ENCODE measurements at regions not wholly inside any gene's neighbourhood (a gene's known extent, or its start where the extent isn't known, plus 50 kb on each side); places are given as distances from the start of the nearest gene placed in this dataset.

DNA sequence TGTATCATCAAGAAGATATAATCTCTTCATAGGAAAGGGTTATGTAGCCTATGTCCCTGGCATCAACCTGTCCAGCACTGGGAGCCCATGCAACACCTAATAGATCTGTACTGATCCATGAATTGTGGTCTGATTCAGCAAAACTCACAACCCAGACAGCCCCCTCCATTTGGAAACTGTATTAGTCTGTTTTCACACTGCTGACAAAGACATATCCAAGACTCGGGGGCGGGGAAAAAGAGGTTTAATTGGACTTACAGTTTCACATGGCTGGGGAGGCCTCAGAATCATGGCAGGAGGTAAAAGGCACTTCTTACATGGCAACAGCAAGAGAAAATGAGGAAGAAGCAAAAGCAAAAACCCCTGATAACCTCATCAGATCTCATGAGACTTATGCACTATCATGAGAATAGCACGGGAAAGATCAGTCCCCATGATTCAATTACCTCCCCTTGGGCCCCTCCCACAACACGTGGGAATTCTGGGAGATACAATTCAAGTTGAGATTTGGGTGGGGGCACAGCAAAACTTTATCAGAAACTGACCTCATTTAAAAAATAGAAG lies 83.3 kb downstream of the TRIM42 start:
- TF ChIP-seq, protein P1, sequence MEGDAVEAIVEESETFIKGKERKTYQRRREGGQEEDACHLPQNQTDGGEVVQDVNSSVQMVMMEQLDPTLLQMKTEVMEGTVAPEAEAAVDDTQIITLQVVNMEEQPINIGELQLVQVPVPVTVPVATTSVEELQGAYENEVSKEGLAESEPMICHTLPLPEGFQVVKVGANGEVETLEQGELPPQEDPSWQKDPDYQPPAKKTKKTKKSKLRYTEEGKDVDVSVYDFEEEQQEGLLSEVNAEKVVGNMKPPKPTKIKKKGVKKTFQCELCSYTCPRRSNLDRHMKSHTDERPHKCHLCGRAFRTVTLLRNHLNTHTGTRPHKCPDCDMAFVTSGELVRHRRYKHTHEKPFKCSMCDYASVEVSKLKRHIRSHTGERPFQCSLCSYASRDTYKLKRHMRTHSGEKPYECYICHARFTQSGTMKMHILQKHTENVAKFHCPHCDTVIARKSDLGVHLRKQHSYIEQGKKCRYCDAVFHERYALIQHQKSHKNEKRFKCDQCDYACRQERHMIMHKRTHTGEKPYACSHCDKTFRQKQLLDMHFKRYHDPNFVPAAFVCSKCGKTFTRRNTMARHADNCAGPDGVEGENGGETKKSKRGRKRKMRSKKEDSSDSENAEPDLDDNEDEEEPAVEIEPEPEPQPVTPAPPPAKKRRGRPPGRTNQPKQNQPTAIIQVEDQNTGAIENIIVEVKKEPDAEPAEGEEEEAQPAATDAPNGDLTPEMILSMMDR (IDR thresholded peaks at IDR 0.05; ENCODE audit: insufficient read depth, low read length) = no peak
- no peak overlapping the region for H3K4me3 ChIP-seq (ENCODE audit: low read depth, low read length)
- no peak for DNase-seq (ENCODE audit: low read depth)

DNA sequence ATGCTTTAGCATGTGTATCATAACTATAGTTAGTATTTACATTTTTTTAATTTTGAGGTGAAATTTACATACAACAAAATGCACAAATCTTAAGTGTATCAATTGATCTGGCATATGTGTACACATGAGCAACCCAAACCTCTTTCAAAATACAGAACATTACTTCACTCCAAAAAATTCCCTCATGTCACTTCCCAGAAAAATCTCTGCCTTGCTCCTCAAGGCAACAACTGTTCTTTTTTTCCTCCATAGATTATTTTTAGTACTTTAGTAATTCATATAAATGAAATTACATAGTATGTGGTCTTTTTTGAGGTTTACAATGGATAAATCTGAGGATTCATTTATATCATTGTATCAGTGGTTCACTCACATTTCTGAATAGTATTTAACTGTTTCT lies 84.9 kb downstream of the TRIM42 start:
- H3K4me3 ChIP-seq (ENCODE audit: low read depth, low read length) = no peak overlapping the region
- no peak for DNase-seq (ENCODE audit: low read depth)
- TF ChIP-seq, protein P1 (IDR thresholded peaks at IDR 0.05; ENCODE audit: insufficient read depth, low read length) = no peak

DNA sequence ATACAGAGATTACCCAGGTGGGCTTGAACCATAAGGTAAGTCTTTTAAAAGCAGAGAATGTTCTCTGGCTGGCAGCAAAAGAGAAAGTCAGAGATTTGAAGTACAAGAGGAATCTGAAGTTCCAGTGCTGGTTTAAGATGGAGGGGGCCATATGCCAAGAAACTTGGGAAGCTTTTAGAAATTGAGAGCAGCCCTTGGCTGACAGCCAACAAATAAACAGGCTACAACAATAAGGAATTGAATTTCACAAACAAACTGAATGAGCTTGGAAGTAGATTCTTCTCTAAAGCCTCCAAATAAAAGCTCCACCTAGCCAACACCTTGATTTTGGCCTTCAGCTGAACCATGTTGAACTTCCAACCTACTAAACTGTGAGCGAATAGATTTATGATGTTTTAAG lies 85.7 kb downstream of the TRIM42 start:
- TF ChIP-seq, protein P1 (IDR thresholded peaks at IDR 0.05; ENCODE audit: insufficient read depth, low read length) = no peak
- H3K4me3 ChIP-seq (ENCODE audit: low read depth, low read length) = no peak overlapping the region
- DNase-seq (ENCODE audit: low read depth) = no peak

DNA sequence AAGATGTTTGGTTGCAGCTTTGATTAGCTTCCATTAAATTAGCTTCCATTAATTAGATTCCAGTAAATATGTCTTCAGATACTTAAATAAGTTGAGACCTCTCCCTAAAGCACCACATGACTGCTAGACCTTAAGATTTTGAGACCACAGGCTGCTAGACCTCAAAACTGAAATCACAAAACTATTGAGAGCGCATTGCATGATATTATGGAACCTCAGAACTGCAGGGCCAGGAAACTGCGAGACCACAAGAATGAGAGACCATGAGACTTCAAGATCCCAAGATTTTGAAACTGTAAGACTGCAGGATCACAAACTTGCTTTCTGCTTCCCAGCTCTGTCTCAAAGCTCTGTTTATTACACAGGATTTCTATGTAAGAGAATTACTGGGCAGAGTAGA lies 87.4 kb downstream of the TRIM42 start:
- H3K4me3 ChIP-seq (ENCODE audit: low read depth, low read length) = no peak overlapping the region
- TF ChIP-seq, protein P1 (IDR thresholded peaks at IDR 0.05; ENCODE audit: insufficient read depth, low read length) = no peak
- DNase-seq (ENCODE audit: low read depth) = no peak

DNA sequence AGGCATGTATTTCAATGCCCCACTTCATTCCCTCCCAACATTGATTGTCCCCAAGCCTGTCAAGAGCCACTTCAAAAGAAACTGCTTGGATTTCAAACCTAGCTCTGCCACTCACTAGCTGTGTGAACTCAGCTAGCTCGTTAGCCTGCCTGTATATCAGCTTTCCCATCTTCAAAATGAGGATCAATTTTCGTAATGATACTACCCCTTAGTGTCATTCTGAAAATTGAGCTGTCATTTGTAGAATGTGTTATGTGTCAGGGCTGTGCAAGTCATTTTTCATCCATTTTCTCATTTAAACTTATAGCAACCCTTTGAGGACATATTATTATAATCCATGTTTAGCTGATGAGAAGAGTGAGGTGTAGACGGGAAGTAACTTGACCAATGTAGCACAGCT lies 88.6 kb downstream of the TRIM42 start:
- TF ChIP-seq, protein P1 (IDR thresholded peaks at IDR 0.05; ENCODE audit: insufficient read depth, low read length) = no peak
- no peak for DNase-seq (ENCODE audit: low read depth)
- H3K4me3 ChIP-seq (ENCODE audit: low read depth, low read length) = no peak overlapping the region

- TF ChIP-seq, protein P1 (IDR thresholded peaks at IDR 0.05; ENCODE audit: insufficient read depth, low read length) = no peak
- peak; percentile 5 for DNase-seq (ENCODE audit: low read depth)
- no peak overlapping the region for H3K4me3 ChIP-seq (ENCODE audit: low read depth, low read length)
Observed at GRCh38 chr3:140767566-140767965, 89.7 kb downstream of the TRIM42 start.

GRCh38 chr3:140768941-140769340 lies 91.1 kb downstream of the TRIM42 start:
- TF ChIP-seq, protein P1 (IDR thresholded peaks at IDR 0.05; ENCODE audit: insufficient read depth, low read length) = no peak
- no peak for DNase-seq (ENCODE audit: low read depth)
- no peak overlapping the region for H3K4me3 ChIP-seq (ENCODE audit: low read depth, low read length)

Measured in fibroblast of the aortic adventitia (primary cell).